SKM-1 treated with dmso at 0.1 percent for 144 hours (cell line): ENCODE measurements at regions not wholly inside any gene's neighbourhood (a gene's known extent, or its start where the extent isn't known, plus 50 kb on each side); places are given as distances from the start of the nearest gene placed in this dataset.

Experiments used
- DNase-seq: peaks from one replicate; lab custom pipeline; 2025; ENCODE audit not compliant: unreplicated experiment; lab: John Stamatoyannopoulos, UW

GRCh38 chr9:109939698-109940342 is 159.8 kb downstream of the PALM2AKAP2 start:
- DNase-seq: no peak

GRCh38 chr9:109940561-109940960 is 160.6 kb downstream of the PALM2AKAP2 start:
- DNase-seq: no peak

GRCh38 chr9:109941771-109942170 is 161.8 kb downstream of the PALM2AKAP2 start:
- DNase-seq: no peak

GRCh38 chr9:109945573-109945972 is 165.6 kb downstream of the PALM2AKAP2 start:
- no peak for DNase-seq

- no peak for DNase-seq
Measured at GRCh38 chr9:109948453-109948852, 168.5 kb downstream of the PALM2AKAP2 start.

- DNase-seq: no peak
Measured at GRCh38 chr9:109950710-109951443, 170.9 kb downstream of the PALM2AKAP2 start.

- no peak for DNase-seq
Measured at GRCh38 chr9:109953300-109953699, 173.3 kb downstream of the PALM2AKAP2 start.

- DNase-seq: no peak
Measured at GRCh38 chr9:109953813-109954497, 174.0 kb downstream of the PALM2AKAP2 start.

- no peak for DNase-seq
Measured at GRCh38 chr9:109956717-109957440, 176.9 kb downstream of the PALM2AKAP2 start.

GRCh38 chr9:109959679-109960078 is 179.7 kb downstream of the PALM2AKAP2 start:
- no peak for DNase-seq

GRCh38 chr9:109961626-109962025 is 181.6 kb downstream of the PALM2AKAP2 start:
- DNase-seq: no peak

- no peak for DNase-seq
Measured at GRCh38 chr9:109962215-109962614, 182.2 kb downstream of the PALM2AKAP2 start.

GRCh38 chr9:109963079-109963478 is 183.1 kb downstream of the PALM2AKAP2 start:
- no peak for DNase-seq

- no peak for DNase-seq
Measured at GRCh38 chr9:109966643-109967368, 186.8 kb downstream of the PALM2AKAP2 start.

GRCh38 chr9:109967651-109968642 is 187.9 kb downstream of the PALM2AKAP2 start:
- DNase-seq: no peak

GRCh38 chr9:109969011-109969410 is 189.0 kb downstream of the PALM2AKAP2 start:
- no peak for DNase-seq

GRCh38 chr9:109969573-109970237 is 189.7 kb downstream of the PALM2AKAP2 start:
- DNase-seq: no peak

- DNase-seq: no peak
Measured at GRCh38 chr9:109971226-109971625, 191.2 kb downstream of the PALM2AKAP2 start.
